ENCODE measurements at regions not wholly inside any gene's neighbourhood (a gene's known extent, or its start where the extent isn't known, plus 50 kb on each side); places are given as distances from the start of the nearest gene placed in this dataset.

- no peaks in the 10 kb centered on the region for H3K27me3 ChIP-seq
- no peak for ATAC-seq
- no peaks in the 10 kb centered on the region for H3K4me1 ChIP-seq
- intact Hi-C loops (cut with DNase I) = no loop called here
- H3K27ac ChIP-seq = no peak overlapping the region
- no peaks in the 10 kb centered on the region for H3K9me3 ChIP-seq
- 75% methylated on average over 14 of the region's 18 CpGs for WGBS (ENCODE audit: insufficient coverage, low coverage, low lambda C conversion rate, missing lambda C conversion rate)
- no peak for DNase-seq
- TF ChIP-seq POLR2A (IDR thresholded peaks at IDR 0.05) = no peak
- TF ChIP-seq, protein P1, sequence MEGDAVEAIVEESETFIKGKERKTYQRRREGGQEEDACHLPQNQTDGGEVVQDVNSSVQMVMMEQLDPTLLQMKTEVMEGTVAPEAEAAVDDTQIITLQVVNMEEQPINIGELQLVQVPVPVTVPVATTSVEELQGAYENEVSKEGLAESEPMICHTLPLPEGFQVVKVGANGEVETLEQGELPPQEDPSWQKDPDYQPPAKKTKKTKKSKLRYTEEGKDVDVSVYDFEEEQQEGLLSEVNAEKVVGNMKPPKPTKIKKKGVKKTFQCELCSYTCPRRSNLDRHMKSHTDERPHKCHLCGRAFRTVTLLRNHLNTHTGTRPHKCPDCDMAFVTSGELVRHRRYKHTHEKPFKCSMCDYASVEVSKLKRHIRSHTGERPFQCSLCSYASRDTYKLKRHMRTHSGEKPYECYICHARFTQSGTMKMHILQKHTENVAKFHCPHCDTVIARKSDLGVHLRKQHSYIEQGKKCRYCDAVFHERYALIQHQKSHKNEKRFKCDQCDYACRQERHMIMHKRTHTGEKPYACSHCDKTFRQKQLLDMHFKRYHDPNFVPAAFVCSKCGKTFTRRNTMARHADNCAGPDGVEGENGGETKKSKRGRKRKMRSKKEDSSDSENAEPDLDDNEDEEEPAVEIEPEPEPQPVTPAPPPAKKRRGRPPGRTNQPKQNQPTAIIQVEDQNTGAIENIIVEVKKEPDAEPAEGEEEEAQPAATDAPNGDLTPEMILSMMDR (IDR thresholded peaks at IDR 0.05) = no peak
- no peak overlapping the region for H3K4me3 ChIP-seq
- no peaks in the 10 kb centered on the region for H3K36me3 ChIP-seq
These were observed 83.6 kb upstream of the ABI1 start for GRCh38 chr10:26944261-26944882.

GRCh38 chr10:26939962-26940354 is 79.2 kb upstream of the ABI1 start:
- ATAC-seq (no peak), DNase-seq (no peak)
- intact Hi-C loops (cut with DNase I) = no loop called here
- Histone ChIP-seq H3K27ac (no peak overlapping the region), H3K36me3 (no peaks in the 10 kb centered on the region), H3K27me3 (no peaks in the 10 kb centered on the region), H3K4me3 (no peak overlapping the region), H3K4me1 (no peaks in the 10 kb centered on the region), H3K9me3 (no peaks in the 10 kb centered on the region)
- TF ChIP-seq POLR2A (IDR thresholded peaks at IDR 0.05) = no peak
- TF ChIP-seq, protein P1 (IDR thresholded peaks at IDR 0.05) = no peak
- WGBS (ENCODE audit: insufficient coverage, low coverage, low lambda C conversion rate, missing lambda C conversion rate) = 66% methylated on average over 4 of the region's 8 CpGs

DNA sequence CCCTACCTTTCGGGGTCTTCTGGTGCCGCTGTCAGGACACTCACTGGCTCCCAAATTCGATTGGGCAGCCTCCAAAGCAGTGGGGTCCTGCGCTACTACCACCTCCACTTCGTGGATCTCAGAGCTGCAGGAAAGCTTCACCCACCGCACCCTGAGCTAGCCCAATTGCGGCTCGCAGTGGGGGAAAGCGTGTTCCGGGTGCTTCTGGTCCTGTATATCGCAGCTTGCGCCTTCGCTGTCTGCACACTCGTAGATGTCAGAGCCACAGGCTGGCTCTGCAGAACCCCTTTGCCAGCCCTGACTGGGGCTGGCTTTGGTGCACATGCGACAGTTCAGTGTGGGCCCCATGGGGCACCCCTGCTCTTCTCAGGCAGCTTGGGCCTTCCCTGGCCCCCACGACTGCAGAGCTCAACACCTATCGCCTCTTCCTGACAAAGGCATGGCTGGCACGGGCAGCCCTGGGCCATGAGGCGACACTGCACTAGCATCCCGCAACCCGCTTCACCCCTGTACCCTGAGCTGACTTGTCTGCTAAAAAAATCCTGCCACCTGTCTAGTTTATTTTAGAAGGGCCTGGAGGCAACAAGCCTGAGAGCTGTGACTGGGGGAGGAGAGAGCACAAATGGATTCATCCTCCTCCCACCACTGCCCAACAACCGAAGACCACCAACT is 78.7 kb upstream of the ABI1 start:
- 87% methylated on average over 17 of the region's 22 CpGs for WGBS (ENCODE audit: insufficient coverage, low coverage, low lambda C conversion rate, missing lambda C conversion rate)
- H3K4me3 ChIP-seq = no peak overlapping the region
- H3K27ac ChIP-seq = no peak overlapping the region
- intact Hi-C loops (cut with DNase I) = no loop called here
- ATAC-seq (no peak), DNase-seq (no peak)
- no peaks in the 10 kb centered on the region for H3K27me3 ChIP-seq
- H3K36me3 ChIP-seq = no peaks in the 10 kb centered on the region
- H3K4me1 ChIP-seq = no peaks in the 10 kb centered on the region
- no peaks in the 10 kb centered on the region for H3K9me3 ChIP-seq
- TF ChIP-seq, protein P1 (IDR thresholded peaks at IDR 0.05) = no peak
- TF ChIP-seq POLR2A (IDR thresholded peaks at IDR 0.05) = no peak

DNA sequence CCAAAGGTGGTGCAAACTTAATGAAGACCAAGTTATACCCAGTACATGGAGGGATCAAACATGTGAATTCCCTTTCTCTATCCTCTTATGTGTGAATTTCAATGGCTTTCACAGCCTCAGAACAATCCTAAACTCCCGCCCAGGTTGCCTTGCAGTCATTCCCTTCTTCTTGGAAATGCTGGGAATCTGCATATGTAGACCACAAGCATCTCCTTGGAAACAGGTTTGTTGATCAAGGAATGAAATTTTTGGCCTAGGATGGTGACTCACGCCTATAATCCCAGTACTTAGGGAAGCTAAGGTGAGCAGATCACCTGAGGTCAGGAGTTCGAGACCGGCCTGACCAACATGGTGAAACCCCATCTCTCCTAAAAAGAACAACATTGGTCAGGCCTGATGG is 77.8 kb upstream of the ABI1 start:
- Histone ChIP-seq H3K9me3 (no peaks in the 10 kb centered on the region), H3K36me3 (no peaks in the 10 kb centered on the region), H3K27me3 (no peaks in the 10 kb centered on the region), H3K27ac (no peak overlapping the region), H3K4me3 (no peak overlapping the region), H3K4me1 (no peaks in the 10 kb centered on the region)
- no peak for ATAC-seq
- no peak for DNase-seq
- no peak for TF ChIP-seq POLR2A (IDR thresholded peaks at IDR 0.05)
- TF ChIP-seq, protein P1 (IDR thresholded peaks at IDR 0.05) = no peak
- intact Hi-C loops (cut with DNase I) = no loop called here
- 83% methylated on average over 2 of the region's 4 CpGs for WGBS (ENCODE audit: insufficient coverage, low coverage, low lambda C conversion rate, missing lambda C conversion rate)
